Breast epithelium (tissue), 3 donors: ENCODE measurements at regions not wholly inside any gene's neighbourhood (a gene's known extent, or its start where the extent isn't known, plus 50 kb on each side); places are given as distances from the start of the nearest gene placed in this dataset.
"Not testable (repeated sequence)": the region's sequence is repeated elsewhere in the genome, so short reads cannot be mapped to it uniquely, and the experiment has no call there.

Source experiments
- CTCF ChIP-seq, 3 donors: fragments of 450-650 bp; IDR thresholded peaks; one replicate each; pipeline ENCODE4 v1.5.1; 2016 to 2017; ENCODE audit warnings: antibody characterized with exemption in 3 of 3, mild to moderate bottlenecking in 3 of 3, moderate library complexity in 3 of 3
- POLR2A ChIP-seq: fragments of 450-650 bp; IDR thresholded peaks from one replicate; pipeline ENCODE4 v1.6.1; 2016; ENCODE audit warnings: antibody characterized with exemption, mild to moderate bottlenecking, moderate library complexity

GRCh38 chr11:129712486-129713240 is 103.0 kb upstream of the TMEM45B start:
- not testable (repeated sequence) for TF ChIP-seq CTCF (IDR thresholded peaks at IDR 0.05); POLR2A
